ENCODE measurements at regions not wholly inside any gene's neighbourhood (a gene's known extent, or its start where the extent isn't known, plus 50 kb on each side); places are given as distances from the start of the nearest gene placed in this dataset.

DNA sequence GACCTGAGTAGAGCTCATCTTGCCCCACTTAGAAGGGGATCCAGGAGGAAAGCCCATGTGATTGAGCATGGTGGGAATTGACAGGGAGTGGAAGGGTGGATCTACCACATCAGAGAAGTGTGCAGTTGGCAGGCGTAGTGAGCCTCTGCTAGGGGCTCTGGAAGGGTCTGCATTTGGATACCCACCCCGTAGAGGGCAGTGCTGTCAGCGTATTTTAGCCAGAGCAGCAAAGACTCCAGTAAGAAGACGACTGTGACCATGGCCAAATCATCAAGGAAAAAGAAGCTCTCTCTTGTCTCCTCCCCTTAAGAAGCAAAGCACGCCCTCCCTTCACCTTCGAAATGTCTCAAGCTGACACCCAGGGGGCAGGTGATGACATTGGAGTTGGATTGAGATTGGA lies 68.8 kb upstream of the INHBA start:
- TF ChIP-seq, protein P1, sequence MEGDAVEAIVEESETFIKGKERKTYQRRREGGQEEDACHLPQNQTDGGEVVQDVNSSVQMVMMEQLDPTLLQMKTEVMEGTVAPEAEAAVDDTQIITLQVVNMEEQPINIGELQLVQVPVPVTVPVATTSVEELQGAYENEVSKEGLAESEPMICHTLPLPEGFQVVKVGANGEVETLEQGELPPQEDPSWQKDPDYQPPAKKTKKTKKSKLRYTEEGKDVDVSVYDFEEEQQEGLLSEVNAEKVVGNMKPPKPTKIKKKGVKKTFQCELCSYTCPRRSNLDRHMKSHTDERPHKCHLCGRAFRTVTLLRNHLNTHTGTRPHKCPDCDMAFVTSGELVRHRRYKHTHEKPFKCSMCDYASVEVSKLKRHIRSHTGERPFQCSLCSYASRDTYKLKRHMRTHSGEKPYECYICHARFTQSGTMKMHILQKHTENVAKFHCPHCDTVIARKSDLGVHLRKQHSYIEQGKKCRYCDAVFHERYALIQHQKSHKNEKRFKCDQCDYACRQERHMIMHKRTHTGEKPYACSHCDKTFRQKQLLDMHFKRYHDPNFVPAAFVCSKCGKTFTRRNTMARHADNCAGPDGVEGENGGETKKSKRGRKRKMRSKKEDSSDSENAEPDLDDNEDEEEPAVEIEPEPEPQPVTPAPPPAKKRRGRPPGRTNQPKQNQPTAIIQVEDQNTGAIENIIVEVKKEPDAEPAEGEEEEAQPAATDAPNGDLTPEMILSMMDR (IDR thresholded peaks at IDR 0.05; ENCODE audit: low read depth, low read length): no peak
- no peak for DNase-seq (ENCODE audit: extremely low read depth, low read depth)

DNA sequence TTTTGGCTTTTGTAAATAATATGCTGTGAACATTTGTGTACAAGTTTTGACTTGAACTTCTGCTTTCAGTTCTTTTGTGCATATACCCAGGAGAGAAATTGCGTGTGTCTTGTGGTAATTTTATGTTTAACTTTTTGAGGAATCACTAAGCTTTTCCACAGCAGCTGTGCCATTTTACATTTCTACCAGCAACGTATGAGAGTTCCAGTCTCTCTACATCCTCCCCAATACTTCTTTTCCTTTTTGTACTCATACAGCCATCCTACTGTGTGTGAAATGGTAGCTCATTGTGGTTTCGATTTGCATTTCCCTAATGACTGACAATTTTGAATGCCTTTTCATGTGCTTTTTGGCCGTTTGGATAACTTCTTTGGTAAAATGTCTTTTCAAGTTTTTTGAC lies 66.3 kb upstream of the INHBA start:
- TF ChIP-seq, protein P1 (IDR thresholded peaks at IDR 0.05; ENCODE audit: low read depth, low read length): no peak
- DNase-seq (ENCODE audit: extremely low read depth, low read depth): no peak

DNA sequence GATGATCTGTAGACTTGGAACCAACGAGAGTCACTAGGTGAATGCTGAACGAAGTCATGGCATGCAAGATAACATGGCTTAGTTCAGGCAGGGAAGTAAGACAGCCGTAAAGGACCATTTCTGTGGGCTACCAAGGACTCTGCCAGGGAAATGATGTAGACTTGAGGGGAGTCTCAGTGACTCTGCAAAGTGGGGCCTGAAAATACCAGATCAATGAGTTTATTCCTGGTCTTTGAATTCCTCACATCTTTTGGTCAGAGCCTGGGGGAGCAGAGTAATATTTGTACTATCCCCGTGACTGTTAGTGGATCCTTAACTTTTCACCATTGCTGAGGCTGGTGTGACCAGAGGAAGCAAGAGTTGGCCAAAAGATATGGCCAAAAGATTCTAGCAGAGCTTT lies 60.7 kb upstream of the INHBA start:
- TF ChIP-seq, protein P1 (IDR thresholded peaks at IDR 0.05; ENCODE audit: low read depth, low read length): no peak
- DNase-seq (ENCODE audit: extremely low read depth, low read depth): no peak

DNA sequence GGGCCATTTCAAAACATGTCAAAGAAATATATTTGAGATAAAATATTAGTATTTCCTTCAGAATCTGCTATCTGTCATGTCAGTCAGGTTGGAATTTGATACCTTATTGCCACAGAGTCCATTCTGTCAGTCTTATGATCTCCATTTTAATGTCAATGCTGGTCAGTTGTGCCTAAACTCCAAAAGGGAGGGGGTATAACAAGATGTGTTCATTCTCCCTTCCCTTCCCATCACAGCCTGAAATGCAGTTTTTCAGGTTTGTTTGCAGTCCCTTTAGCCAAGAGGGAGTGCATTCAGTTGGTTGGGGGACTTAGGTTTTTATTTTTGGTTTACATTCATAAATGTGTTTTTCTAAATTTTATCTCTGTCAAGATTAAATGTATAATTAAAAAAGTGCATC lies 59.8 kb upstream of the INHBA start:
- DNase-seq (ENCODE audit: extremely low read depth, low read depth): no peak
- TF ChIP-seq, protein P1 (IDR thresholded peaks at IDR 0.05; ENCODE audit: low read depth, low read length): no peak

DNA sequence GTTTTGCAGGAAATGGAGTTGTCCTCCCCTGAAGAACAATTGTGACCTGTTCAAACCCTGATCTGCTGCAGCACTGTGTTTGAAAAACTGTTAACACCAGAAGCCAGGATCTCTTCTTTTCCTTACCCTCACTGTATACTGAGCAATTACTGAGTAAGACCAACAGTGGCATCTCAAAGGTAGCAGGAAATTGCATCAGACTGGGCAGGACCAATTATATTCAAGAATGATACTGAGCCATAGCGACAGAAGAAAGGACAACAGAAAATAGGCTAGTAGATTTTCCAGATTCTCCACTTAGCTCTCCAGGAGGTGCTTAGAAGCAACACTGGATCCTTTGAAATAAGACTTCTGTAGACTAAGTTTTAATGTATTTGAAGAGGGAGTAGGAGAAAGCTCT lies 57.4 kb upstream of the INHBA start:
- no peak for DNase-seq (ENCODE audit: extremely low read depth, low read depth)
- TF ChIP-seq, protein P1 (IDR thresholded peaks at IDR 0.05; ENCODE audit: low read depth, low read length): no peak

DNA sequence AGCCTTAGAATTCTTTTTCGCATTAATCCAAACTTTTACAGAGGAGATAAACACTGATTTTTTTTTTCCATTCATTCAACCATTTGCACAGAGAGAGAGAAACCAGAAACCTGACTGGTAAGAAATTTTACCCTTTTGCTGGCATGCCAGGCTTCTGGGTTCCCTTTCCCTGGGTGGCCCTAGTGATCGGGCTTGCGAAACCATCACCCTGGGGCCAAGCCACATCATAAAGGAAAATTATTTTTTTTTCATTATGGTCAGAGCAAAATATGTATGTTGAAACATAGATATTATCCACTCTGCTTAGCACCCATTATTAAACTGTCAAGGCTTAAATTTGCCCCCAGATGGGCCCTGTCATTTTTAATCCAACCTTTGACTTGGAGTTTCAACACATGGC lies 55.4 kb upstream of the INHBA start:
- no peak for DNase-seq (ENCODE audit: extremely low read depth, low read depth)
- TF ChIP-seq, protein P1 (IDR thresholded peaks at IDR 0.05; ENCODE audit: low read depth, low read length): no peak

DNA sequence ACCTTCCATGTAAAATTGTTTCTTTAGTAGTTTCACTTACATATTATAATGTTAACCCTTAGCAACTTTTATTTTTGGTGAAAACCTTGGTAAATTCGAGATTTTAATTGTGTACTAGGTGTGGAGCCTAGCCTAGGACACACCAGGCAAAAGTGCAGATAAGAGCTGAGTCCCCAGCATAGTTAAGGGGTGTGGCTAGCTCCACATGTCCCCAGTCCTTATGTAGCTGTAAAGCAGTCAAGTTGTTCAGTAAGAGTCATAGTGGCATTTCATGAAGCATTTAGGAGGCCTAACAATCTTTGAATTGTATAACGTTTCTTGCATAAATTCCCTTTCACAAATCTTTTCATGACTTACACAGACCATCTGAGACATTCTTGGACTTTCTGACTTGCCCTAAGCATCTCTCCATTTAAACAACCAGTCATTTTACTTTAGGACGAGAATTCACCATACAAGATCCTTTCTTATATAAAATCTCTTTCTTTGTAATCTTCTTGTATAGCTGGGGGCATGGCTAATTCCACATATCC lies 53.8 kb upstream of the INHBA start:
- no peak for DNase-seq (ENCODE audit: extremely low read depth, low read depth)
- TF ChIP-seq, protein P1 (IDR thresholded peaks at IDR 0.05; ENCODE audit: low read depth, low read length): no peak
